GM19240 (cell line): ENCODE measurements at regions not wholly inside any gene's neighbourhood (a gene's known extent, or its start where the extent isn't known, plus 50 kb on each side); places are given as distances from the start of the nearest gene placed in this dataset.
"Not testable (repeated sequence)": the region's sequence is repeated elsewhere in the genome, so short reads cannot be mapped to it uniquely, and the experiment has no call there.

Experiments
- DNase-seq: peaks from one replicate; pipeline ENCODE4 v3.0.0; 2011; ENCODE audit warnings: low spot score; ENCODE audit not compliant: insufficient read length

- DNase-seq, result no peak
Measured at GRCh38 chr2:138215958-138216357, 251.7 kb downstream of the HNMT start.

GRCh38 chr2:138217975-138218374, 253.7 kb downstream of the HNMT start:
- DNase-seq, result no peak

- no peak for DNase-seq
Measured at GRCh38 chr2:138218397-138218796, 254.1 kb downstream of the HNMT start.

- DNase-seq, result no peak
Measured at GRCh38 chr2:138219961-138220360, 255.7 kb downstream of the HNMT start.

- DNase-seq, result no peak
Measured at GRCh38 chr2:138221358-138221757, 257.1 kb downstream of the HNMT start.

- DNase-seq, result no peak
Measured at GRCh38 chr2:138223319-138223718, 259.0 kb downstream of the HNMT start.

- no peak for DNase-seq
Measured at GRCh38 chr2:138227195-138227594, 262.9 kb downstream of the HNMT start.

GRCh38 chr2:138228101-138228500, 263.8 kb downstream of the HNMT start:
- DNase-seq, result no peak

- no peak for DNase-seq
Measured at GRCh38 chr2:138234265-138234664, 267.3 kb upstream of the SPOPL start.

GRCh38 chr2:138235041-138235440, 266.5 kb upstream of the SPOPL start:
- DNase-seq, result no peak

GRCh38 chr2:138236142-138236541, 265.4 kb upstream of the SPOPL start:
- DNase-seq, result no peak

- DNase-seq, result no peak
Measured at GRCh38 chr2:138237667-138238384, 263.7 kb upstream of the SPOPL start.

GRCh38 chr2:138238908-138239307, 262.7 kb upstream of the SPOPL start:
- DNase-seq, result no peak

GRCh38 chr2:138239902-138240491, 261.6 kb upstream of the SPOPL start:
- no peak for DNase-seq

GRCh38 chr2:138243372-138243771, 258.2 kb upstream of the SPOPL start:
- no peak for DNase-seq

GRCh38 chr2:138244501-138244925, 257.1 kb upstream of the SPOPL start:
- no peak for DNase-seq

GRCh38 chr2:138245310-138245709, 256.3 kb upstream of the SPOPL start:
- DNase-seq, result no peak

GRCh38 chr2:138247302-138247701, 254.3 kb upstream of the SPOPL start:
- DNase-seq, result no peak

- DNase-seq, result no peak
Measured at GRCh38 chr2:138249207-138249606, 252.4 kb upstream of the SPOPL start.

GRCh38 chr2:138250843-138251320, 250.7 kb upstream of the SPOPL start:
- DNase-seq, result not testable (repeated sequence)

- no peak for DNase-seq
Measured at GRCh38 chr2:138252587-138252986, 249.0 kb upstream of the SPOPL start.

- no peak for DNase-seq
Measured at GRCh38 chr2:138255670-138256069, 245.9 kb upstream of the SPOPL start.
